WTC11 (cell line): ENCODE measurements at regions not wholly inside any gene's neighbourhood (a gene's known extent, or its start where the extent isn't known, plus 50 kb on each side); places are given as distances from the start of the nearest gene placed in this dataset.

Source experiments
- ATAC-seq: fragments of 200-7000 bp; cut with Tn5 transposase; 2 replicates; pipeline ENCODE4 v1.10.0; 2021; ENCODE audit warnings: mild to moderate bottlenecking, moderate library complexity
- CTCF ChIA-PET: fragments of 300-600 bp; sonication (Branson Sonifier 250); formaldehyde crosslinking; loops from one replicate; lab custom pipeline; 2021; ENCODE audit warnings: antibody characterized with exemption; lab: Charles Lee
- POLR2A ChIA-PET: fragments of 350-600 bp; sonication (Branson Sonifier 250); formaldehyde crosslinking; loops from one replicate; lab custom pipeline; 2021; ENCODE audit warnings: antibody characterized with exemption; lab: Charles Lee
- DNase-seq: peaks from one replicate; pipeline ENCODE4 v3.0.0; 2021; ENCODE audit warnings: low spot score
- H3K27ac Mint-ChIP-seq: 2 replicates; pipeline ENCODE4 v1.8.0; 2021; ENCODE audit warnings: mixed read lengths
- H3K27me3 Mint-ChIP-seq: 2 replicates; pipeline ENCODE4 v1.8.0; 2021; ENCODE audit warnings: low read depth, mild to moderate bottlenecking, moderate library complexity, mixed read lengths
- H3K36me3 Mint-ChIP-seq: 2 replicates; pipeline ENCODE4 v1.8.0; 2021; ENCODE audit warnings: mixed read lengths
- H3K4me1 Mint-ChIP-seq: 2 replicates; pipeline ENCODE4 v1.8.0; 2022; ENCODE audit warnings: mixed read lengths
- H3K4me3 Mint-ChIP-seq: 2 replicates; pipeline ENCODE4 v1.8.0; 2021; ENCODE audit warnings: mild to moderate bottlenecking, moderate library complexity, mixed read lengths
- H3K9me3 Mint-ChIP-seq: 2 replicates; pipeline ENCODE4 v1.8.0; 2021; ENCODE audit warnings: mixed read lengths
- AFF4 ChIP-seq: sonication (generic); formaldehyde crosslinking; IDR thresholded peaks from 2 replicates; pipeline ENCODE4 v1.8.1; 2023; ENCODE audit warnings: mild to moderate bottlenecking, missing genetic modification reagents, borderline replicate concordance
- AR ChIP-seq: fragments of 250-450 bp; sonication (Bioruptor Pico); IDR thresholded peaks from 2 replicates; pipeline ENCODE4 v1.9.0; 2021; ENCODE audit warnings: mild to moderate bottlenecking
- ESRRA ChIP-seq: sonication (generic); formaldehyde crosslinking; IDR thresholded peaks from 2 replicates; pipeline ENCODE4 v1.8.1; 2022; ENCODE audit warnings: mild to moderate bottlenecking, missing genetic modification reagents, borderline replicate concordance
- IRF2 ChIP-seq: sonication (generic); formaldehyde crosslinking; IDR thresholded peaks from 2 replicates; pipeline ENCODE4 v1.8.0; 2022; ENCODE audit warnings: low read depth, missing genetic modification reagents, borderline replicate concordance
- JAZF1 ChIP-seq: fragments of 250-450 bp; sonication (Bioruptor Pico); IDR thresholded peaks from 2 replicates; pipeline ENCODE4 v1.9.0; 2021; ENCODE audit warnings: moderate library complexity, mild to moderate bottlenecking, inconsistent platforms
- JUN ChIP-seq: sonication (generic); formaldehyde crosslinking; IDR thresholded peaks from 2 replicates; pipeline ENCODE4 v1.8.0; 2023; ENCODE audit warnings: mild to moderate bottlenecking, missing genetic modification reagents
- MYBL2 ChIP-seq: sonication (generic); formaldehyde crosslinking; IDR thresholded peaks from 2 replicates; pipeline ENCODE4 v1.8.1; 2023; ENCODE audit warnings: mild to moderate bottlenecking, moderate library complexity, missing genetic modification reagents
- NFE2L1 ChIP-seq: sonication (generic); formaldehyde crosslinking; IDR thresholded peaks from 2 replicates; pipeline ENCODE4 v1.8.1; 2023; ENCODE audit warnings: missing genetic modification reagents
- NR1H2 ChIP-seq: sonication (generic); formaldehyde crosslinking; IDR thresholded peaks from 2 replicates; pipeline ENCODE4 v1.9.0; 2021; ENCODE audit warnings: mild to moderate bottlenecking, moderate library complexity, missing genetic modification reagents
- NR2C2 ChIP-seq: sonication (generic); formaldehyde crosslinking; IDR thresholded peaks from 2 replicates; pipeline ENCODE4 v1.8.0; 2022; ENCODE audit warnings: mild to moderate bottlenecking, missing genetic modification reagents
- NR3C1 ChIP-seq: sonication (generic); formaldehyde crosslinking; conservative IDR thresholded peaks from 2 replicates; pipeline ENCODE4 v1.8.1; 2023; ENCODE audit warnings: low read depth, mild to moderate bottlenecking, missing genetic modification reagents
- PREB ChIP-seq: sonication (generic); formaldehyde crosslinking; IDR thresholded peaks from 2 replicates; pipeline ENCODE4 v1.8.1; 2022; ENCODE audit warnings: mild to moderate bottlenecking, missing genetic modification reagents, moderate library complexity, borderline replicate concordance
- RORB ChIP-seq: fragments of 250-450 bp; sonication (Bioruptor Pico); IDR thresholded peaks from 2 replicates; pipeline ENCODE4 v1.9.0; 2021; ENCODE audit warnings: mild to moderate bottlenecking
- SMAD4 ChIP-seq: sonication (generic); formaldehyde crosslinking; IDR thresholded peaks from 2 replicates; pipeline ENCODE4 v1.8.0; 2022; ENCODE audit warnings: mild to moderate bottlenecking, missing genetic modification reagents
- ZNF121 ChIP-seq: sonication (generic); formaldehyde crosslinking; IDR thresholded peaks from 2 replicates; pipeline ENCODE4 v1.8.0; 2023; ENCODE audit warnings: missing genetic modification reagents
- ZNF138 ChIP-seq: sonication (generic); formaldehyde crosslinking; conservative IDR thresholded peaks from 2 replicates; pipeline ENCODE4 v1.8.1; 2022; ENCODE audit warnings: mild to moderate bottlenecking, moderate library complexity, missing genetic modification reagents
- ZNF232 ChIP-seq: sonication (generic); formaldehyde crosslinking; IDR thresholded peaks from 2 replicates; pipeline ENCODE4 v1.8.0; 2022; ENCODE audit warnings: mild to moderate bottlenecking, missing genetic modification reagents
- ZNF425 ChIP-seq: fragments of 250-450 bp; sonication (Bioruptor Pico); conservative IDR thresholded peaks from 2 replicates; pipeline ENCODE4 v1.9.0; 2021; ENCODE audit warnings: mild to moderate bottlenecking
- ZNF671 ChIP-seq: fragments of 250-450 bp; sonication (Bioruptor Pico); IDR thresholded peaks from 2 replicates; pipeline ENCODE4 v1.8.0; 2021; ENCODE audit warnings: mild to moderate bottlenecking
- TF ChIP-seq, protein P1 (sequence below): sonication (generic); formaldehyde crosslinking; IDR thresholded peaks from 2 replicates; pipeline ENCODE4 v1.8.1; 2023; ENCODE audit warnings: mild to moderate bottlenecking, missing genetic modification reagents, moderate library complexity
- TF ChIP-seq, protein P2 (sequence below): sonication (generic); formaldehyde crosslinking; IDR thresholded peaks from 2 replicates; pipeline ENCODE4 v1.8.1; 2022; ENCODE audit warnings: missing genetic modification reagents, borderline replicate concordance

- TF ChIP-seq AFF4 (CRISPR knock-in tag), result no peak
- TF ChIP-seq, protein P1, sequence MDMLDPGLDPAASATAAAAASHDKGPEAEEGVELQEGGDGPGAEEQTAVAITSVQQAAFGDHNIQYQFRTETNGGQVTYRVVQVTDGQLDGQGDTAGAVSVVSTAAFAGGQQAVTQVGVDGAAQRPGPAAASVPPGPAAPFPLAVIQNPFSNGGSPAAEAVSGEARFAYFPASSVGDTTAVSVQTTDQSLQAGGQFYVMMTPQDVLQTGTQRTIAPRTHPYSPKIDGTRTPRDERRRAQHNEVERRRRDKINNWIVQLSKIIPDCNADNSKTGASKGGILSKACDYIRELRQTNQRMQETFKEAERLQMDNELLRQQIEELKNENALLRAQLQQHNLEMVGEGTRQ (CRISPR knock-in tag), result no peak
- TF ChIP-seq NR1H2 (CRISPR knock-in tag), result no peak
- TF ChIP-seq JUN, result no peak
- TF ChIP-seq NR2C2 (CRISPR knock-in tag), result no peak
- no peak for TF ChIP-seq ZNF671
- TF ChIP-seq JAZF1 (CRISPR knock-in tag), result no peak
- no peak for TF ChIP-seq IRF2 (CRISPR knock-in tag)
- no peak for TF ChIP-seq RORB (CRISPR knock-in tag)
- TF ChIP-seq ZNF425, result no peak
- TF ChIP-seq MYBL2, result no peak
- no peak for TF ChIP-seq NR3C1 (CRISPR knock-in tag)
Observed at GRCh38 chr1:118250232-118250631, 65.2 kb upstream of the SPAG17 start (continued).

DNA sequence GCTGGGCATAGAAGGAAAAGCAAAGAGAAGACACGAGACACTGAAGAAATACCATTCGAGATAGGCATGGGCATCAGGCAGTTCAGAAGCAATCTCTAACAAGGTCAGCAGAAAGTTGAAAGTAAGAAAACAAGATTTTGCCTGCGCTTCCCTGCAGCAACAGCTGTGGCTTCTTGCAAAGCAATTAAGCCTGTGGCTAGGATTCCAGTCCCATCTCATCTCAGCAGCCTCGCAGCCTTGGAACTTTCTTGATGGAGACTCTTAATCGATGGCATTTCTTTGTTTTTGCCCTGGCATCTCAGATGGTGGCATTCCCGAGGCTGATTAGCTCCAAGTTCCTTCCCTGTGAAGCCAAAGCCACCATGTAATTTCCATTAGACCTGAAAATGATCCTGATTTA, 64.6 kb upstream of the SPAG17 start:
- DNase-seq, result no peak
- Mint-ChIP-seq H3K4me1 (peaks cover 42% of the 10 kb centered on the region), H3K9me3 (no peaks in the 10 kb centered on the region), H3K36me3 (no peaks in the 10 kb centered on the region), H3K27ac (no peak overlapping the region), H3K4me3 (no peak overlapping the region), H3K27me3 (peaks cover 3% of the 10 kb centered on the region; the same call in 1 of the 2 replicates)
- ATAC-seq, result no peak
- ChIA-PET POLR2A (no interaction called here), CTCF (interaction anchor here (0.9 to 1.4 kb wide), 2 partner anchors 26 kb away, joined by 3 to 7 read pairs; no protein-coding TSS in a partner anchor)
- TF ChIP-seq ZNF232 (CRISPR knock-in tag) (no peak), AR (CRISPR knock-in tag) (no peak), ZNF138 (CRISPR knock-in tag) (no peak), SMAD4 (CRISPR knock-in tag) (no peak), ZNF121 (CRISPR knock-in tag) (no peak), AFF4 (CRISPR knock-in tag) (no peak), NFE2L1 (CRISPR knock-in tag) (no peak), NR3C1 (CRISPR knock-in tag) (no peak), JAZF1 (CRISPR knock-in tag) (no peak), PREB (CRISPR knock-in tag) (no peak), ESRRA (no peak), JUN (no peak)
- TF ChIP-seq, protein P2, sequence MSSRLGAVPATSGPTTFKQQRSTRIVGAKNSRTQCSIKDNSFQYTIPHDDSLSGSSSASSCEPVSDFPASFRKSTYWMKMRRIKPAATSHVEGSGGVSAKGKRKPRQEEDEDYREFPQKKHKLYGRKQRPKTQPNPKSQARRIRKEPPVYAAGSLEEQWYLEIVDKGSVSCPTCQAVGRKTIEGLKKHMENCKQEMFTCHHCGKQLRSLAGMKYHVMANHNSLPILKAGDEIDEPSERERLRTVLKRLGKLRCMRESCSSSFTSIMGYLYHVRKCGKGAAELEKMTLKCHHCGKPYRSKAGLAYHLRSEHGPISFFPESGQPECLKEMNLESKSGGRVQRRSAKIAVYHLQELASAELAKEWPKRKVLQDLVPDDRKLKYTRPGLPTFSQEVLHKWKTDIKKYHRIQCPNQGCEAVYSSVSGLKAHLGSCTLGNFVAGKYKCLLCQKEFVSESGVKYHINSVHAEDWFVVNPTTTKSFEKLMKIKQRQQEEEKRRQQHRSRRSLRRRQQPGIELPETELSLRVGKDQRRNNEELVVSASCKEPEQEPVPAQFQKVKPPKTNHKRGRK, result no peak
